ENCODE measurements at regions not wholly inside any gene's neighbourhood (a gene's known extent, or its start where the extent isn't known, plus 50 kb on each side); places are given as distances from the start of the nearest gene placed in this dataset.

DNA sequence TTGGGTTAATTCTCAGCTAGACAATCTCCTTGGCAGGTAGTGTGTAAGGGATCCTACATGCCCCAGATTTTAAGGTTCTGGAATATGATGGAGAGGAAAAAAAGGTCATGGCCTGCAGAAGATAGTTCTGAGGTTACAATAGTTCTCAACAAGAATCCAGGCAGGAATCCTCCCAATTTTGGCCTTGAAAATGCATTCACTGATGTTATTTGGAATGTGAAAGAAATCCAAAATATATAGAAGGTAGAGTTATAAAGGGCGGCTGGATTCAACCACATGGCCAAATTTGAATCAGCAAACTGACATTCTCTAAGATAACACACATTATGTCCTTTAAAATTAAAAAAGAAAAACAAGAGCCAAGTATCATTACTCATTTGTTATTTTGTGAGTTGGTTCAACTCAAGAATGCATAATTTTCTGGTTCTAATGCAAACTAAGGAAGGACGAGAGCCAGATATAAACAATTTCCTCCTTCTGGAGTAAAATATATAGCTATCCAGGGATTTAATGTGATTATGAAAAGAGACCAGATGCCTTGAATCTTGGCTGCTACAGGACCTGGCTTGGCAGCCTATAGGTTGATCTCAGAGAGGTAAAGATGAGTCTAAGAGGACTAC lies 177.0 kb upstream of the G2E3 start:
- Histone ChIP-seq H3K4me3 (no peak overlapping the region), H3K36me3 (ENCODE audit: control insufficient read depth in 2 of 2, insufficient read depth in 2 of 2, low read length in 1 of 2) (no peaks in the 10 kb centered on the region), H3K4me1 (ENCODE audit: control insufficient read depth, insufficient read depth, low read length) (no peaks in the 10 kb centered on the region), H3K9me3 (replicated peaks; ENCODE audit: control insufficient read depth, insufficient read depth, low read length) (no peaks in the 10 kb centered on the region), H3K79me2 (ENCODE audit: control insufficient read depth, insufficient read depth, low read length) (no peaks in the 10 kb centered on the region), H3K27ac (ENCODE audit: control insufficient read depth, insufficient read depth) (no peak overlapping the region), H3K9ac (ENCODE audit: control insufficient read depth, insufficient read depth, low read length) (no peak overlapping the region), H3K27me3 (replicated peaks in 1 of 2; ENCODE audit: control insufficient read depth in 2 of 2, insufficient read depth in 2 of 2, low read length in 1 of 2) (no peaks in the 10 kb centered on the region), H2AFZ (ENCODE audit: control insufficient read depth, low read depth, low read length) (no peak overlapping the region), H4K20me1 (ENCODE audit: control insufficient read depth, insufficient read depth) (no peaks in the 10 kb centered on the region), H3K4me2 (ENCODE audit: control insufficient read depth, insufficient read depth) (no peak overlapping the region)
- TF ChIP-seq RBBP5 (conservative IDR thresholded peaks at IDR 0.05) (no peak), MXI1 (IDR thresholded peaks at IDR 0.05; ENCODE audit: low read depth, low read length) (no peak), BCL11A (IDR thresholded peaks at IDR 0.05; ENCODE audit: low read depth, low read length) (no peak), POLR2AphosphoS5 (IDR thresholded peaks at IDR 0.05; ENCODE audit: low read length) (no peak), ZNF622 (IDR thresholded peaks at IDR 0.05) (no peak), STAT3 (IDR thresholded peaks at IDR 0.05; ENCODE audit: low read depth, low read length) (no peak), REST (IDR thresholded peaks at IDR 0.05; ENCODE audit: low read depth, low read length) (no peak)
- ChIA-PET RAD21 (ENCODE audit: unreplicated experiment) (interaction anchor here (1.0 kb wide), 1 partner anchor 61 kb away, joined by 4 read pairs; no protein-coding TSS in a partner anchor), CTCF (no interaction called here), SMC1A (ENCODE audit: uncharacterized antibody, unreplicated experiment) (interaction anchor here (0.9 kb wide), 1 partner anchor 9 kb away, joined by 3 read pairs; no protein-coding TSS in a partner anchor), POLR2A (no interaction called here)
- FAIRE-seq (no peak), DNase-seq (ENCODE audit: low read depth, low spot score) (no peak), ATAC-seq (no peak)
- BruUV-seq (replicated peaks): no TSS peak
- 43% methylated on average over 2 of the region's 2 CpGs for WGBS (ENCODE audit: insufficient coverage, insufficient replicate concordance, low lambda C conversion rate, missing lambda C conversion rate)
- in situ Hi-C loops (cut with MboI) (no loop called here), intact Hi-C loops (cut with micrococcal nuclease; ENCODE audit: unreplicated experiment) (no loop called here)

All from GM12878 (cell line).